Central memory CD8-positive, alpha-beta T cell (primary cell): ENCODE measurements at regions not wholly inside any gene's neighbourhood (a gene's known extent, or its start where the extent isn't known, plus 50 kb on each side); places are given as distances from the start of the nearest gene placed in this dataset.
"Not testable (repeated sequence)": the region's sequence is repeated elsewhere in the genome, so short reads cannot be mapped to it uniquely, and the experiment has no call there.

Source experiments
- ATAC-seq: fragments of 150-1000 bp; cut with Tn5 transposase; replicated peaks from 2 replicates; pipeline ENCODE4 v1.10.0; 2022; ENCODE audit warnings: mild to moderate bottlenecking, moderate FRiP score, moderate number of reproducible peaks; ENCODE audit not compliant: poor library complexity, severe bottlenecking; ENCODE audit errors: extremely low read depth
- DNase-seq, 2 donors: peaks; one replicate each; pipeline ENCODE4 v3.0.0; 2021; ENCODE audit warnings: low spot score in 2 of 2
- H3K27ac Mint-ChIP-seq: one replicate; pipeline ENCODE4 v1.8.0; 2022; ENCODE audit warnings: low read depth, mild to moderate bottlenecking, moderate library complexity, mixed read lengths
- H3K27me3 Mint-ChIP-seq: one replicate; pipeline ENCODE4 v1.8.0; 2022; ENCODE audit warnings: mixed read lengths
- H3K36me3 Mint-ChIP-seq: one replicate; pipeline ENCODE4 v1.8.0; 2022; ENCODE audit warnings: mild to moderate bottlenecking, moderate library complexity, mixed read lengths; ENCODE audit not compliant: insufficient read depth
- H3K4me1 Mint-ChIP-seq: one replicate; pipeline ENCODE4 v1.8.0; 2022; ENCODE audit warnings: mixed read lengths
- H3K4me3 Mint-ChIP-seq: one replicate; pipeline ENCODE4 v1.8.0; 2022; ENCODE audit warnings: mild to moderate bottlenecking, moderate library complexity, mixed read lengths
- H3K9me3 Mint-ChIP-seq: one replicate; pipeline ENCODE4 v1.8.0; 2022; ENCODE audit warnings: mixed read lengths

DNA sequence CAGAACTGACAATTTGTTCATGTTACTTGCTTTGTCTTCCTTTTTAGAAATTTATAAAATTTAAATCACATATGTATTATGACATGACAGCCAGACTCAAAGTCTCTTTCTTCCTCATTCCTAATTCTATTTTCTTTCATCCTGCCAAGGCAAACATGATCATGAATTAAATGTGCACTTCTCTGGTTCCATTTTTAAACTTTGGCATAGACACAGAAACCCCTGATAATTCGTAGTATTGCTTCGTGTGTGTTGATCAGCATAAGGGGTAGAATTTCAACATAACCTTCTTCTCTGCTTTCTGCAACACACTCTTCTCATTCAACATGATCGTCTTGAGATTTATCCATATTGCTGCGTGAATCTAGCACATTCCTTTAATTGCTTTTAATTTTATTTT lies 156.5 kb downstream of the AIPL1 start:
- Mint-ChIP-seq H3K36me3 (no peaks in the 10 kb centered on the region), H3K4me1 (no peaks in the 10 kb centered on the region), H3K9me3 (no peaks in the 10 kb centered on the region), H3K27ac (no peak overlapping the region), H3K27me3 (peaks cover 33% of the 10 kb centered on the region), H3K4me3 (no peak overlapping the region)
- ATAC-seq (no peak), DNase-seq (no peak)

DNA sequence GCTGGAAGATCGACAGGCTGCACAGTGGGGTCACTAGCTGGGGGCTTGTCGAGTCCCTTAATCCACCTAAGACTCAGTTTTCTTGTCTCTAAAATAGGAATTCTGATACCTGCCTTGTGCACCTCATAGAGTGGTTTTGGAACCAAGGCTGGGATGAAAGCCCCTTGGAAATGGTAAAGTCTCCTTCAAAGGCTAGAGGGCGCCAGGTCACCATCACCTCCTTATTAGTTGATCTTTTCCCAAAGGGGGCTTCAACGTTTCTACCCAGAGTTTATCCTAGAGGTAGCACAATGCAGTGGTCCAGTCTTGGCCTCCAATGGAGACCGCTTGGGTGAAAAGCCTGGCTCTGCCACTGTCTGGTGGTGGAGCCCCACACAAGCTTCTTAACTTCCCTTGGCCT lies 158.2 kb downstream of the AIPL1 start:
- H3K9me3 Mint-ChIP-seq, result no peaks in the 10 kb centered on the region
- H3K4me3 Mint-ChIP-seq, result no peak overlapping the region
- H3K4me1 Mint-ChIP-seq, result no peaks in the 10 kb centered on the region
- ATAC-seq (no peak), DNase-seq (no peak)
- H3K27ac Mint-ChIP-seq, result no peak overlapping the region
- no peaks in the 10 kb centered on the region for H3K36me3 Mint-ChIP-seq
- peaks cover 45% of the 10 kb centered on the region for H3K27me3 Mint-ChIP-seq

DNA sequence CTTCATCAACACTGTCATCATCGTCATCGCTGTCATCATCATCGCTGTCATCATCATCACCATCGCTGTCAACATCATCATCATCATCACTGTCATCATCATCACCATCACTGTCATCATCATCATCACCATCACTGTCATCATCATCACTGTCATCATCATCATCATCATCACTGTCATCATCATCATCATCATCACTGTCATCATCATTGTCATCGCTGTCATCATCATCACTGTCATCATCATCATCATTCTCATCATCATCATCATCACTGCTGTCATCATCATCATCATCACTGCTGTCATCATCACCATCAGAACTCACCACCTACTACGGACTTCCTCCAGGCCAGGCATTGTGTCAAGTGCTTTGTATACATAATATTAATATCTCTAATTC lies 160.6 kb downstream of the AIPL1 start:
- H3K27me3 Mint-ChIP-seq, result peaks cover 34% of the 10 kb centered on the region
- ATAC-seq (no peak), DNase-seq (no peak)
- H3K36me3 Mint-ChIP-seq, result no peaks in the 10 kb centered on the region
- no peak overlapping the region for H3K27ac Mint-ChIP-seq
- no peaks in the 10 kb centered on the region for H3K9me3 Mint-ChIP-seq
- H3K4me3 Mint-ChIP-seq, result no peak overlapping the region
- no peaks in the 10 kb centered on the region for H3K4me1 Mint-ChIP-seq

DNA sequence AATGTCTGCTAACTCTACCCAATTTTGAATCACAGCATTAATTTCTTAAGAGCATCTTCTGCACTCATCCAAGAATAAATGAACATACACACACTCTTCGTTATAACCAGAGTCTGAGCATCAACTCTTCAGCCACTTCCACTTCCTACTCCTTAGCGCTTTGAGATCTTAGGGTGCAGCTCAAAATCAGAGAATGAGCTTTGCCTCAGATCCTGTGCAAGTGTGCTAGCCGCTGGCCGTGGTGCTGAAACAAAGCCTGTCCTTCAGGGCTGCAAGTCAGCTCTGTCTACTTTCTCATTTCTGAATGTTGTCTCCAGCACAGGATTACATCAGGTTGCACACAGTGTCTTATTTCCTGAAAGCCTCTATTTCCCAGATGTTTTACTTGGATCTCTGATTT lies 165.4 kb downstream of the AIPL1 start:
- H3K27me3 Mint-ChIP-seq, result peaks cover 19% of the 10 kb centered on the region

DNA sequence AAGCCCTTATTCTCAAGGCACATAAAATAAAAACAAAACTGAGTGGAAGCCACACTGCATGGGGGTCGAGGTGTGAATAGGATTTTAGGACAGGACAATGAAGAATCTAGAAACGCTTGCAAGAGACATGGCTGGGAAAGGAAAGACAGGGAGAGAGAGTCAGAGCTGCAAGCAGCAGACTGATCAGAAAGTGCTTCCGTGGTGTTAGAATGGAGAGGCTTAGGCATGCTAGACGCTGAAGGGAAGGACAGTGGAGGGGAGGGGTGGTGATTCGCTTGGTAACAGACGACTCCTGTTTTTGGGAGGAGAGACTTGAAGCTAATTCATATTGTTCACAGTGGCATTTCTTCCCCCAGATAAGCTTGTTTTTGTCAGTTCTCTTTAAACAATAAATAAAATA lies 173.5 kb downstream of the AIPL1 start:
- no peaks in the 10 kb centered on the region for H3K36me3 Mint-ChIP-seq
- peaks cover 78% of the 10 kb centered on the region for H3K27me3 Mint-ChIP-seq
- ATAC-seq (no peak), DNase-seq (no peak)
- no peak overlapping the region for H3K4me3 Mint-ChIP-seq
- no peaks in the 10 kb centered on the region for H3K9me3 Mint-ChIP-seq
- no peaks in the 10 kb centered on the region for H3K4me1 Mint-ChIP-seq
- no peak overlapping the region for H3K27ac Mint-ChIP-seq

More for the DNA sequence above, 165.4 kb downstream of the AIPL1 start:
- no peak for ATAC-seq
- H3K27ac Mint-ChIP-seq, result no peak overlapping the region
- no peaks in the 10 kb centered on the region for H3K4me1 Mint-ChIP-seq
- no peak for DNase-seq
- H3K36me3 Mint-ChIP-seq, result no peaks in the 10 kb centered on the region
- H3K9me3 Mint-ChIP-seq, result no peaks in the 10 kb centered on the region
- H3K4me3 Mint-ChIP-seq, result no peak overlapping the region

DNA sequence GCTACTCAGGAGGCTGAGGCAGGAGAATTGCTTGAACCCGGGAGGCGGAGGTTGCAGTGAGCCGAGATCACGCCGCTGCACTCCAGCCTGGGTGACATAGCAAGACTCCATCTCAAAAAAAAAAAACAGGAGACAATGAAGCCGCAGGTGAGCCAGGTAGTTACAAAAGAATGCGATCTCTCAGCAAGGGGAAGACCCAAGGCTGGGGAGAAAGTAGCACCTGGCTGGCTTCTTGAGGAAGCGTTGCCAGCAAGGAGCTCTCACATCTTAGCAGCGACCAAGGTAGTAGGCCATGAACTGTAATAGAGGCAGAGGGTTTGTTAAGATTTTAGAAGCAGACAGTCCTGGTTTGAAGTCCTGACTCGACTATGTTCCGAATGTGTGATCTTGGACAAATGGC lies 175.0 kb downstream of the AIPL1 start:
- Mint-ChIP-seq H3K4me1 (no peaks in the 10 kb centered on the region), H3K4me3 (no peak overlapping the region), H3K27ac (no peak overlapping the region), H3K27me3 (peaks cover 82% of the 10 kb centered on the region), H3K36me3 (no peaks in the 10 kb centered on the region), H3K9me3 (no peaks in the 10 kb centered on the region)
- ATAC-seq, result no peak
- no peak for DNase-seq

DNA sequence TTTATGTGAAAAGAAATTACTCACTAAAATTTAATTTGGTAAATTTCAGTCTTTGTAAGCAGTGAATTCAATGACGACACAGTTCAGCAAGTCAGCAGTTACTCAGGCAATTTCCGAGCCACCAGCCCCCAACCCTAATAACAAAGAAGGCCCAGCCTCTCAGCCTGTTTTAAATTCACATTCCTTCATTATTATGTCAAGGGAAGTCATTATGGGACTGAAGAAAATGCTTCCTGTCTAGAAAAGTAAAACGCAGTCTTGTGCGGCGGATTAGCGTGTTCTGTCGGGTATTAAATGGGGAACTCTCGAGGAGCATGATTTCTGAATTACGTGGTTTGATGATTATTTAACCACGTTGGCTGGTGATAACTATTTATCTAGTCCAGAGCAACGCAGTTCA lies 177.6 kb downstream of the AIPL1 start:
- no peak overlapping the region for H3K27ac Mint-ChIP-seq
- ATAC-seq (no peak), DNase-seq (no peak)
- no peaks in the 10 kb centered on the region for H3K36me3 Mint-ChIP-seq
- no peak overlapping the region for H3K4me3 Mint-ChIP-seq
- H3K4me1 Mint-ChIP-seq, result no peaks in the 10 kb centered on the region
- no peaks in the 10 kb centered on the region for H3K9me3 Mint-ChIP-seq
- H3K27me3 Mint-ChIP-seq, result peaks cover 75% of the 10 kb centered on the region

DNA sequence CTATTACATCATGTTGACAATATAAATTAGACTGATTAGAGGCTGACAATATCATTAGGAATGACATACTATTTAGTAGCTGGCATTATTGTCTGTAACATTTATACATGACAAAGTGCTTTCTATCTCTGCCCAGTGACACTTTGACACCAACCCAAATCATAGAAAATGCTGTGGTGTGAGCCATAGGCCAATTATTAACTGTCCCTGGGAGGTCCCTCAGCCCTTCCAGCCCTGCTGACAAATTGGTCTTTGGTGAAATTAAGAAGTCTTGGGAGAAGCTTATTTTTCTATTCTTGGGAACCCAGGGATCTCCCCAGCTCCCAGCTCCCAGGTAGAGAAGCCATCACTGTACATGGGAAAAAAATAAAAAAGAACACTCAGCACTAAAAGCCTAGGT lies 179.6 kb downstream of the AIPL1 start:
- Mint-ChIP-seq H3K36me3 (no peaks in the 10 kb centered on the region), H3K27me3 (peaks cover 67% of the 10 kb centered on the region), H3K4me3 (no peak overlapping the region), H3K27ac (no peak overlapping the region), H3K4me1 (no peaks in the 10 kb centered on the region), H3K9me3 (no peaks in the 10 kb centered on the region)
- ATAC-seq, result no peak
- DNase-seq, result no peak

DNA sequence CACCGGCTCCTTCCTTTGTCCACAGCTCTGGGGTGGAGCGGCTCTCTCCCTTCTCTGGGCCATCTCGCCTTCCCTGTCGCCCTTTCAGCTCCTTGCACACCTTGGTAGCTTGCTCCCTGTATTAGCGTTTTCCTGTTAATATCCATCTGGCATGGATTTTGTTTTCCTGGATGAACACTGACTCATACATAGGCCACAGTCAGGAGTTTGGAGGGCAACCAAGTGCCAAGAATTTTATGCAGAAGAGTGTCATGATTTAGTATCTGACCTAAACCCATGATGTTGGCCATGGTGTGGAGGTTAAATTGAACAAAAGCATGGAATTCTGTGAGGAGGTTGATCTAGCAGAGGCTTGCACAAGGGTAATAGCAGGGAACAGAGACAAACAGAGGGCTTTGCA lies 180.9 kb downstream of the AIPL1 start:
- no peak overlapping the region for H3K27ac Mint-ChIP-seq
- H3K27me3 Mint-ChIP-seq, result peaks cover 71% of the 10 kb centered on the region

DNA sequence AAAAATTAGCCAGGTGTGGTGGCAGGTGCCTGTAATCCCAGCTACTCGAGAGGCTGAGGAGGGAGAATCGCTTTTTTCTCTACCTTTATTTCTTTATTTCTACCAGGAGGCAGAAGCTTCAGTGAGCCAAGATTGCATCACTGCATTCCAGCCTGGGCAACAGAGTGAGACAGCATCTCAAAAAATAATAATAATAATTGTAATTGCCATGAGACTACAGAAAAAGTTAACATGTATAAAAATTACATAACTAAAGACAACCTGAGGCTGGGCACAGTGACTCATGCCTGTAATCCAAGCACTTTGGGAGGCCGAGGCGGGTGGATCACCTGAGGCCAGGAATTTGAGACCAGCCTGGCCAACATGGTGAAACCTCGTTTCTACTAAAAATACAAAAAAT lies 181.5 kb downstream of the WSCD1 start:
- H3K4me1 Mint-ChIP-seq, H3K27ac Mint-ChIP-seq, DNase-seq, ATAC-seq, H3K36me3 Mint-ChIP-seq, H3K4me3 Mint-ChIP-seq, H3K9me3 Mint-ChIP-seq: not testable (repeated sequence)
- H3K27me3 Mint-ChIP-seq, result peaks cover 65% of the 10 kb centered on the region

More for the DNA sequence above, 180.9 kb downstream of the AIPL1 start:
- Mint-ChIP-seq H3K4me1 (no peaks in the 10 kb centered on the region), H3K36me3 (no peaks in the 10 kb centered on the region), H3K9me3 (no peaks in the 10 kb centered on the region), H3K4me3 (no peak overlapping the region)
- ATAC-seq (no peak), DNase-seq (no peak)

DNA sequence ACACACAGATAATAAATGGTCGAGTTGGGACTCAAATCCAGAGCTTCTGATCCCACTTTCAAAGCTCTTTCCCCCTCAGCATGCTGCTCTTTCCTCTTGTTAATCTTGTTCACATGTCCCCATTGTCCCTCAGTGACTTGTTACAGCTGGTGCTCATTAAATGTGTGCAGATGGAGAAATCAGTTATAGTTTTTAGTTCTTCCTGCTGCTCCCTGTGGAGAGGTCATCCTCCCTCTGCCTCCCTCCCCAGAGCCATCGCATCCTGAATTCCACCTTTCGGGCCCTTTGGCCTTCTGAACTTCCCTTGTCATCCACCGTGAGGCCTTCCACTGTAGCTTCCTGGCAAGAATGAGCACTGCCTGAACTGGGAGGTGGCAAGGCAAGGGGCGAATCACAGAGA lies 179.6 kb downstream of the WSCD1 start:
- DNase-seq (no peak), ATAC-seq (no peak)
- Mint-ChIP-seq H3K27me3 (peaks cover 53% of the 10 kb centered on the region), H3K36me3 (no peaks in the 10 kb centered on the region), H3K9me3 (no peaks in the 10 kb centered on the region), H3K4me1 (no peaks in the 10 kb centered on the region), H3K27ac (no peak overlapping the region), H3K4me3 (no peak overlapping the region)

DNA sequence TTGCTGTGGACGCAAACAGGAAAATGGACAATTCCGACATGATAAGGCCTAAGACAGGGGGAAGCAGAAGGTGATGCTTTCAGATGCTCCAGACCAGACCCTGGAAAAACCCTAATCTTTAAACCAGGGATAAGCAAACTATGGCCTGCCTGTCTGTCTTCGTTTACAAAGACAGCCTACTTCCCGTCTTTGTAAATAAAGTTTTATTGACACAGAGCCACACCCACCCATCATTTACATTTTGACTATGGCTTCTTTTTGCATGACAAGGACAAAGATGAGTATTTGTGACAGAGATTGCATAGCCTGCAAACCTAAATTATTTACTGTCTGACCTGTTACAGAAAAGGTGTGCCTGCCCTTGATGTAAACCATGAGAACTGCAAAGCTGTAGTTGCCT lies 177.9 kb downstream of the WSCD1 start:
- Mint-ChIP-seq H3K27ac (no peak overlapping the region), H3K4me1 (no peaks in the 10 kb centered on the region), H3K36me3 (no peaks in the 10 kb centered on the region), H3K4me3 (no peak overlapping the region), H3K9me3 (no peaks in the 10 kb centered on the region), H3K27me3 (peaks cover 54% of the 10 kb centered on the region)
- DNase-seq, result no peak
- ATAC-seq, result no peak

DNA sequence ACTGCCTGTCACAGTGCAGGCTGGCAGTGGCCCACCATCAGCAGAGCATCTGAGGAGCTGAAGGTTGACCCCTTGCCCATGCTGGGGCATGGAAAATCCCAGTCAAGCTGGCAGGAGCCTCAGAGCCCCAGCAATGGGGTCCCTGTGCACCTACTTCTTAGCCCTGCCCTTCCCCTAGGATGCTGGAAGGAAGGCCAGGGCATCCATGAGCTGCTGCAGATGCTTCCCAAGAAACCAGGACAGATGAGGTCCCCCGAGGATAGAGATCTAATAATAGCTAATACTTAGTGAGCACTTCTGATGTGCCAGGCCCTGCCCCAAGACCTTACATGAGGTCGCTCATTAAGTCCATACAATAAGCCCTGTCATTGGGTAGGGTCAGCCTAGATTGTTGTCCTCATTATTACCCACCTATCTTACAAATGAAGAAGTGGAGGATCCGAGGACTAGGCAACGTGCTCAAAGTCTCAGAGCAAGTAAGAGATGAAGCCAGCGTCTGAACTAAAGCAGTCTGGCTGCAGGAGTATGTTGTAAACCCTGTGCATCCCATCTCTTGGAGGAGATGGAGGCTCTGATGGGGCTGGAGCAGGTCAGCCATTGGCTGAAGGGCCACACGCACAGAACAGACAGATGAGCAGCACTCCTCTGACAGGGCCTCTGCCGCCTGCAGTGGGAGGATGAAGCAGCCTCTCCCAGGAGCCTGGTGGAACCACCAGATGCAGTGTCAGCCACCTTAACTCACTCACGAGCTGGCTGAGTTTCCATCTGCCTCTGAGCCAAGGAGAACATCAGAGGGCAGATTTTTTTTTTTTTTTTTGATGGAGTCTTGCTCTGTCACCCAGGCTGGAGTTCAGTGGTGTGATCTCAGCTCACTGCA lies 175.4 kb downstream of the WSCD1 start:
- no peak for ATAC-seq
- Mint-ChIP-seq H3K27ac (no peak overlapping the region), H3K36me3 (no peaks in the 10 kb centered on the region), H3K4me1 (no peaks in the 10 kb centered on the region), H3K9me3 (no peaks in the 10 kb centered on the region), H3K4me3 (no peak overlapping the region), H3K27me3 (peaks cover 62% of the 10 kb centered on the region)
- DNase-seq, result no peak
